ENCODE measurements at regions not wholly inside any gene's neighbourhood (a gene's known extent, or its start where the extent isn't known, plus 50 kb on each side); places are given as distances from the start of the nearest gene placed in this dataset.

- Histone ChIP-seq H2BK15ac (ENCODE audit: low read depth, low read length) (no peak overlapping the region), H3K79me1 (ENCODE audit: low read depth in 1 of 2, low read length in 2 of 2) (no peaks in the 10 kb centered on the region), H3K18ac (ENCODE audit: low read depth, low read length) (no peak overlapping the region), H3K56ac (ENCODE audit: extremely low read depth, insufficient read depth, low read length) (no peak overlapping the region), H2AK9ac (replicated peaks; ENCODE audit: low read depth, low read length, poor library complexity) (no peak overlapping the region), H3K9me1 (ENCODE audit: insufficient read depth, low read length) (peaks cover 5% of the 10 kb centered on the region; the same call in 1 of the 2 replicates), H3K4ac (ENCODE audit: low read depth, low read length) (no peak overlapping the region), H3K9me3 (ENCODE audit: control insufficient read depth, insufficient read depth, low read length) (no peaks in the 10 kb centered on the region), H2AFZ (replicated peaks; ENCODE audit: low read length, poor library complexity) (peak overlapping the region; percentile 52), H2BK120ac (ENCODE audit: low read depth, low read length) (no peak overlapping the region), H3K14ac (replicated peaks; ENCODE audit: low read depth, low read length) (no peak overlapping the region; the same call in 1 of the 2 replicates), H3K23ac (ENCODE audit: low read depth, low read length) (no peak overlapping the region), H2BK20ac (ENCODE audit: low read depth, low read length) (0 out of 2 replicates have a peak overlapping the region, but pooled peaks have one; percentile 3), H2AK5ac (ENCODE audit: low read depth, low read length) (no peak overlapping the region), H2BK5ac (ENCODE audit: low read depth, low read length, poor library complexity, severe bottlenecking) (no peak overlapping the region), H3K4me3 (ENCODE audit: insufficient read depth, low read depth, low read length) (no peak overlapping the region), H4K5ac (ENCODE audit: low read depth, low read length) (no peak overlapping the region), H3K27me3 (ENCODE audit: control insufficient read depth, insufficient read depth, low read length) (no peaks in the 10 kb centered on the region), H3K27ac (ENCODE audit: insufficient read depth, low read length) (no peak overlapping the region), H4K20me1 (ENCODE audit: insufficient read depth, low read length) (no peaks in the 10 kb centered on the region), H4K91ac (ENCODE audit: insufficient read depth, low read depth, low read length) (no peak overlapping the region), H3K9ac (ENCODE audit: low read depth, low read length) (no peak overlapping the region), H3K4me1 (ENCODE audit: control insufficient read depth, insufficient read depth, low read length) (peaks cover 5% of the 10 kb centered on the region; the same call in 1 of the 2 replicates), H3K4me2 (ENCODE audit: low read depth, low read length) (no peak overlapping the region), H3K36me3 (ENCODE audit: control insufficient read depth, insufficient read depth, low read length) (no peaks in the 10 kb centered on the region), H4K8ac (ENCODE audit: low read depth in 2 of 2, low read length in 2 of 2) (no peak overlapping the region)
- 100% methylated on average over 1 of the region's 4 CpGs; no CpG with 5 or more reads in 1 of the 2 experiments for WGBS, 2 experiments (ENCODE audit: extremely low coverage in 2 of 2, insufficient read length in 1 of 2)
- BruUV-seq (replicated peaks): no TSS peak
- ATAC-seq (ENCODE audit: low read depth) (no peak), DNase-seq (peak; percentile 11)
- intact Hi-C loops (cut with micrococcal nuclease): no loop called here
- dilution Hi-C loops (cut with HindIII; ENCODE audit: low sequenced_read_pairs, unreplicated experiment): no loop called here
- TF ChIP-seq RAD21 (IDR thresholded peaks at IDR 0.05; ENCODE audit: low read length) (no peak), MAFK (IDR thresholded peaks at IDR 0.05; ENCODE audit: low read depth, low read length) (no peak), BHLHE40 (IDR thresholded peaks at IDR 0.05; ENCODE audit: low read depth, low read length) (no peak)
- ChIA-PET CTCF (no interaction called here), POLR2A (ENCODE audit: unreplicated experiment) (no interaction called here)
- in situ Hi-C loops (cut with MboI; ENCODE audit: low sequenced_read_pairs): no loop called here
Observed at GRCh38 chr4:188783175-188783574, 643.9 kb downstream of the TRIML1 start.

Measured in IMR-90 (cell line).